ENCODE measurements at regions not wholly inside any gene's neighbourhood (a gene's known extent, or its start where the extent isn't known, plus 50 kb on each side); places are given as distances from the start of the nearest gene placed in this dataset.

DNA sequence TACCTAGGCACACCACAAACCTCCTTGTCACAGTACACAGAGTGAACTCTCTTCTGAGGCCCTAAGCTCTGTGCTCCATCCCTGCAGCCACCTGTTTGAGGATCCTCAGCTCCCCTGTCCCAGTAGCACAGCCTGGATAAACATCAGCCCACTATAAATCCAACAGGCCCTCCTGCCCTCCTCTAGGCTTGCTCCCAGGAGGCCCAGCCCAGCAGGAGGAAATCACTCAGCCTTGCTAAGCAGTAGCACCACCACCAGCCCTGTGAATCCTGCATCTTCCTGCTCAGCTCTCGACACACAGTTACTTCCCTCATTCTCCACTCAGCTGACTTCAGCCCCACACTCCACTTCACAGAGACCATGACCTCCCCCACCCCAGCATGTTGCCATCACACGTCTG is 273.9 kb downstream of the BCOR start:
- H3K36me3 ChIP-seq (ENCODE audit: control insufficient read depth, insufficient read depth, low read length), result no peaks in the 10 kb centered on the region
- H2BK120ac ChIP-seq (ENCODE audit: low read depth, low read length), result no peak overlapping the region
- no peak overlapping the region for H3K27ac ChIP-seq (ENCODE audit: low read depth, low read length)
- H2AK5ac ChIP-seq (ENCODE audit: low read length), result no peak overlapping the region
- WGBS (ENCODE audit: extremely low coverage, insufficient coverage, low lambda C conversion rate), result no CpG with 5 or more reads among the region's 2 CpGs
- DNase-seq, result no peak
- no peak overlapping the region for H3K4me3 ChIP-seq (ENCODE audit: low read length)
- H3K4ac ChIP-seq (ENCODE audit: low read depth, low read length), result no peak overlapping the region
- H2BK5ac ChIP-seq (ENCODE audit: low read length), result no peak overlapping the region
- H3K4me1 ChIP-seq (ENCODE audit: control insufficient read depth, low read depth, low read length), result no peaks in the 10 kb centered on the region
- no peak overlapping the region for H3K4me2 ChIP-seq (ENCODE audit: low read length)
- H3K79me2 ChIP-seq (ENCODE audit: control insufficient read depth, insufficient read depth, low read length), result no peaks in the 10 kb centered on the region
- no peak overlapping the region for H4K8ac ChIP-seq (ENCODE audit: low read depth, low read length)
- no peaks in the 10 kb centered on the region for H3K79me1 ChIP-seq (ENCODE audit: low read length)
- H3K18ac ChIP-seq (ENCODE audit: low read length), result no peak overlapping the region
- H2BK15ac ChIP-seq (replicated peaks; ENCODE audit: low read depth), result no peak overlapping the region
- no peaks in the 10 kb centered on the region for H3K27me3 ChIP-seq (ENCODE audit: insufficient read depth, low read length, poor library complexity)
- H3K56ac ChIP-seq (ENCODE audit: low read length), result no peak overlapping the region
- H4K5ac ChIP-seq (ENCODE audit: low read length), result no peak overlapping the region
- H3K23ac ChIP-seq (ENCODE audit: low read length), result no peak overlapping the region
- H3K9ac ChIP-seq (ENCODE audit: low read length), result no peak overlapping the region

DNA sequence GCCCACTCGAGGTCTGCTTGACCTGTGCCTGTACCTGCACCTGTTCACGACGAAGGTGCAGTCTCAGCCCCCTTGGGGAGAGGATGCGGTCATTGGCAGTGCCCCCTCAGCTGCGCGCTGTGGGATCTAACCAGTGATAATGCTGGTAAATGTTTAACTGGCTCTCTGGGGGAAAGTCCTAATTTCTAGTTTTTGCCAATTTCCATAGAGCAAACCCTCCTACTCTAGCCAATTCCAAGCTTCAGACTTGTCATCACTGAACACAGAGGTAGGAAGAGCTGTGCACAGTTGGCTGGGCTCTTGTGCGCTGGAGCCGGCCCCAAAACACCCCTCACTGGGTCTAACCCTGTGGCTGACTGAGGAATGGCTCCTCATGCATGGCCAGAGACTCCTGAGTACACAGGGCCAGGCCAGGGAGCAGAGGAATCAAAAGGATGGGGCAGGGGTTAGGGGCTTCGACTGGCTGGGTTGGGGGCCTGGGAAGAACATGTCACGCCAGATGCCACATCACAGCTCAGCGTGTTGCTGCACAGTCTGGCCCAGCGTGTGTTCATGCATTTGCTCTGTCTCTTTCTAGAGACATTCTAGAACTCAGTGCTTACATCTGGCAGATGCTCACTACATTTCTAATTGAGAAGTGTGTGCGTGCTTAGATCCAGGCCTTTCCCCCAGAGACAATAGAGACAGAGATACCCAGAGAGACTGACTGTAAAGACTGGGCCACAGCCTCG is 270.8 kb downstream of the BCOR start:
- Histone ChIP-seq H3K27ac (ENCODE audit: low read depth, low read length) (no peak overlapping the region), H3K27me3 (ENCODE audit: insufficient read depth, low read length, poor library complexity) (no peaks in the 10 kb centered on the region), H3K79me2 (ENCODE audit: control insufficient read depth, insufficient read depth, low read length) (no peaks in the 10 kb centered on the region), H2AK5ac (ENCODE audit: low read length) (no peak overlapping the region), H3K56ac (ENCODE audit: low read length) (no peak overlapping the region), H3K4ac (ENCODE audit: low read depth, low read length) (no peak overlapping the region), H4K8ac (ENCODE audit: low read depth, low read length) (no peak overlapping the region), H3K36me3 (ENCODE audit: control insufficient read depth, insufficient read depth, low read length) (no peaks in the 10 kb centered on the region), H4K5ac (ENCODE audit: low read length) (no peak overlapping the region), H2BK15ac (replicated peaks; ENCODE audit: low read depth) (no peak overlapping the region), H3K23ac (ENCODE audit: low read length) (no peak overlapping the region), H2BK5ac (ENCODE audit: low read length) (no peak overlapping the region), H3K79me1 (ENCODE audit: low read length) (no peaks in the 10 kb centered on the region), H3K9ac (ENCODE audit: low read length) (no peak overlapping the region), H3K4me2 (ENCODE audit: low read length) (no peak overlapping the region), H2BK120ac (ENCODE audit: low read depth, low read length) (no peak overlapping the region), H3K4me1 (ENCODE audit: control insufficient read depth, low read depth, low read length) (no peaks in the 10 kb centered on the region), H3K4me3 (ENCODE audit: low read length) (no peak overlapping the region), H3K18ac (ENCODE audit: low read length) (no peak overlapping the region)
- no CpG with 5 or more reads among the region's 14 CpGs for WGBS (ENCODE audit: extremely low coverage, insufficient coverage, low lambda C conversion rate)
- no peak for DNase-seq

DNA sequence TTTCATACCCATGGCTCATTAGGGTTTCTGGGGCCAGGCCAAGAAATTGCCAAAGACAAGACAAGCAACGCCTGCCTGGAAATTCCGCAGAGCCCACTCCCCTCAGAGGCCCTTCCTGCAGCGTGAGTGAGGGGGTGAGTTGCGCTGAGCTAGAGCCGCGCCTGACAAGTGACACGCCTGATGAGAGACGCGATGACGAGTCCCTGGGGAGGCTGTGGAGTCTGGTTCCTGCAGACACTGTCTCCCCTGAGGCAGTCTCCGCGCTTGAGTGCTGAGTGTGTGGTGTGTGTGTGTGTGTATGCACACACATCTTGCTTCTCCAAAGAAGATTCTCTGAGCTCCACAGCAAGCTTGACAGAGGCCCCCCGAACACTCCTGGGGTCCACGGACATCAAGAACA is 269.8 kb downstream of the BCOR start:
- Histone ChIP-seq H3K56ac (ENCODE audit: low read length) (no peak overlapping the region), H3K4ac (ENCODE audit: low read depth, low read length) (no peak overlapping the region), H4K8ac (ENCODE audit: low read depth, low read length) (no peak overlapping the region), H3K9ac (ENCODE audit: low read length) (no peak overlapping the region), H3K36me3 (ENCODE audit: control insufficient read depth, insufficient read depth, low read length) (no peaks in the 10 kb centered on the region), H3K27me3 (ENCODE audit: insufficient read depth, low read length, poor library complexity) (no peaks in the 10 kb centered on the region), H3K79me1 (ENCODE audit: low read length) (no peaks in the 10 kb centered on the region), H2AK5ac (ENCODE audit: low read length) (no peak overlapping the region), H3K27ac (ENCODE audit: low read depth, low read length) (no peak overlapping the region), H3K4me2 (ENCODE audit: low read length) (no peak overlapping the region), H3K4me1 (ENCODE audit: control insufficient read depth, low read depth, low read length) (no peaks in the 10 kb centered on the region), H3K4me3 (ENCODE audit: low read length) (no peak overlapping the region), H3K18ac (ENCODE audit: low read length) (no peak overlapping the region), H3K23ac (ENCODE audit: low read length) (no peak overlapping the region), H2BK5ac (ENCODE audit: low read length) (no peak overlapping the region), H4K5ac (ENCODE audit: low read length) (no peak overlapping the region), H2BK15ac (replicated peaks; ENCODE audit: low read depth) (no peak overlapping the region), H2BK120ac (ENCODE audit: low read depth, low read length) (no peak overlapping the region), H3K79me2 (ENCODE audit: control insufficient read depth, insufficient read depth, low read length) (no peaks in the 10 kb centered on the region)
- no CpG with 5 or more reads among the region's 14 CpGs for WGBS (ENCODE audit: extremely low coverage, insufficient coverage, low lambda C conversion rate)
- no peak for DNase-seq

DNA sequence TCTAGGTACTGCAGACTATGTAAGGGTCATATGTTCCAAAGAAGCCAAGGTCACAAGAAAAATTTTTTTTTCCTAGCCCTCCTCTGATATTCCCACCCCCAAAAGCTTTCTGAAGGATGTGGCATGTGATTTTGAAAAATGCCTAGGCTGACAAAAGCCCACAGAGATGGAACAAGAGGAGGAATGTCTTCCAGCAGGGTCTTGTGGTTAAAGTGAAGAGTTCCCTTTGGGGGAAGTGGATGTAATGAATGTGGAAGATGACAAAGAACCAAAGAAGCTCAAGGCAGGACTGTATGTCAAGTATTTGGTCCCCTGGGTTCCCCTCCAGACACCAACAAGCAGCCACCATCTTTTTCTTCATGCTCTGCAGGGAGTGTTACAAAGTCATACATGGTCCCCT is 268.8 kb downstream of the BCOR start:
- H3K79me1 ChIP-seq (ENCODE audit: low read length), result no peaks in the 10 kb centered on the region
- no peak overlapping the region for H2BK5ac ChIP-seq (ENCODE audit: low read length)
- H3K56ac ChIP-seq (ENCODE audit: low read length), result no peak overlapping the region
- H3K18ac ChIP-seq (ENCODE audit: low read length), result no peak overlapping the region
- H3K4ac ChIP-seq (ENCODE audit: low read depth, low read length), result no peak overlapping the region
- no peak overlapping the region for H4K8ac ChIP-seq (ENCODE audit: low read depth, low read length)
- H2BK120ac ChIP-seq (ENCODE audit: low read depth, low read length), result no peak overlapping the region
- no peak overlapping the region for H3K27ac ChIP-seq (ENCODE audit: low read depth, low read length)
- H3K23ac ChIP-seq (ENCODE audit: low read length), result no peak overlapping the region
- no peak overlapping the region for H2AK5ac ChIP-seq (ENCODE audit: low read length)
- no peaks in the 10 kb centered on the region for H3K79me2 ChIP-seq (ENCODE audit: control insufficient read depth, insufficient read depth, low read length)
- no peaks in the 10 kb centered on the region for H3K27me3 ChIP-seq (ENCODE audit: insufficient read depth, low read length, poor library complexity)
- H3K4me3 ChIP-seq (ENCODE audit: low read length), result no peak overlapping the region
- no peak overlapping the region for H4K5ac ChIP-seq (ENCODE audit: low read length)
- no peaks in the 10 kb centered on the region for H3K36me3 ChIP-seq (ENCODE audit: control insufficient read depth, insufficient read depth, low read length)
- no peaks in the 10 kb centered on the region for H3K4me1 ChIP-seq (ENCODE audit: control insufficient read depth, low read depth, low read length)
- no peak overlapping the region for H3K4me2 ChIP-seq (ENCODE audit: low read length)
- DNase-seq, result no peak
- H2BK15ac ChIP-seq (replicated peaks; ENCODE audit: low read depth), result no peak overlapping the region
- H3K9ac ChIP-seq (ENCODE audit: low read length), result no peak overlapping the region

DNA sequence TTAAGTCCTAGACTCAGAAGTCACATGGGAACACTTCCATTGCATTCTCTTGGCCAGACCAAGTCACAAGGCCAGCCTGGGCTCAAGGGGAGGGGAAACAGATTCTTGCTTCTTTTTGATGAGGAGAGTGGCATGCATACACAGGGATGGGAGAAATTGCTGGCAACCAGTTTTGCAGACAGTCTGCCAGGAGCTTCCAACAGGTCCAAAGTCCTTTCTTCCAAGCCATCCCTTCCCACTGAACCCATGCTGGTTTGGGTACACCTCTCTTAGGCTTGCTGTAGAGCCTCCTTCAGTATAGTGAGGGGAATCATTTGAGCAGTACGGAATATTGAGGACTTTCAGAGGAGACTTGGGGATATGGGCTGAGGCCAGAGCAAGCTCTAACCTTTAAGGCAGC is 267.8 kb downstream of the BCOR start:
- Histone ChIP-seq H3K27me3 (ENCODE audit: insufficient read depth, low read length, poor library complexity) (no peaks in the 10 kb centered on the region), H3K56ac (ENCODE audit: low read length) (no peak overlapping the region), H2BK120ac (ENCODE audit: low read depth, low read length) (no peak overlapping the region), H4K8ac (ENCODE audit: low read depth, low read length) (no peak overlapping the region), H3K79me2 (ENCODE audit: control insufficient read depth, insufficient read depth, low read length) (no peaks in the 10 kb centered on the region), H3K36me3 (ENCODE audit: control insufficient read depth, insufficient read depth, low read length) (no peaks in the 10 kb centered on the region), H3K9ac (ENCODE audit: low read length) (no peak overlapping the region), H3K4me3 (ENCODE audit: low read length) (no peak overlapping the region), H3K4me1 (ENCODE audit: control insufficient read depth, low read depth, low read length) (no peaks in the 10 kb centered on the region), H3K18ac (ENCODE audit: low read length) (no peak overlapping the region), H2BK5ac (ENCODE audit: low read length) (no peak overlapping the region), H2BK15ac (replicated peaks; ENCODE audit: low read depth) (no peak overlapping the region), H3K4ac (ENCODE audit: low read depth, low read length) (no peak overlapping the region), H2AK5ac (ENCODE audit: low read length) (no peak overlapping the region), H3K4me2 (ENCODE audit: low read length) (no peak overlapping the region), H3K79me1 (ENCODE audit: low read length) (no peaks in the 10 kb centered on the region), H3K27ac (ENCODE audit: low read depth, low read length) (no peak overlapping the region), H3K23ac (ENCODE audit: low read length) (no peak overlapping the region), H4K5ac (ENCODE audit: low read length) (no peak overlapping the region)
- WGBS (ENCODE audit: extremely low coverage, insufficient coverage, low lambda C conversion rate), result no CpG with 5 or more reads among the region's 1 CpG
- DNase-seq, result no peak

DNA sequence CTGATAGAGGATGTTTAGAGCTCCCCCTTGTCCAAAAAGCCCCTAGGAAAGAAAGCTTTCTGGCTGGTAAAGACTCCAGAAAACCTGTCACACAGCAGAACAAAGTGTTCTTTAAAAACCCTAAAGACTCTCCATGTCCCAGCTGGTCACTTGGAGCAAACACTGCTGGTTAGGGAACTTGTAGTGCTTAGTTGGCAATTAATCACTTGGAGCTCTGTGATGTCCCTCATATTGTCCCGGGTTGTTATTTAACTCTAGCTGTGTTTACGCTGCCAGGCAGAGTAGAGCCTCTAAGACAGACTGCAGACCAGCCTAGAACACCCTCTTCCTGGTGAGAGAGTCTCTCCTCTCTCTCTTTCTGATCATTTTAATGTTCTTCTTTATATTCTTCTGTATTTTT is 267.3 kb downstream of the BCOR start:
- no peak for DNase-seq
- no peak overlapping the region for H4K8ac ChIP-seq (ENCODE audit: low read depth, low read length)
- no peak overlapping the region for H2BK5ac ChIP-seq (ENCODE audit: low read length)
- H3K4me2 ChIP-seq (ENCODE audit: low read length), result no peak overlapping the region
- H3K36me3 ChIP-seq (ENCODE audit: control insufficient read depth, insufficient read depth, low read length), result no peaks in the 10 kb centered on the region
- no peak overlapping the region for H3K9ac ChIP-seq (ENCODE audit: low read length)
- H3K18ac ChIP-seq (ENCODE audit: low read length), result no peak overlapping the region
- no peaks in the 10 kb centered on the region for H3K27me3 ChIP-seq (ENCODE audit: insufficient read depth, low read length, poor library complexity)
- H2BK120ac ChIP-seq (ENCODE audit: low read depth, low read length), result no peak overlapping the region
- H3K23ac ChIP-seq (ENCODE audit: low read length), result no peak overlapping the region
- WGBS (ENCODE audit: extremely low coverage, insufficient coverage, low lambda C conversion rate), result no CpG with 5 or more reads among the region's 2 CpGs
- no peak overlapping the region for H2AK5ac ChIP-seq (ENCODE audit: low read length)
- H3K4ac ChIP-seq (ENCODE audit: low read depth, low read length), result no peak overlapping the region
- H4K5ac ChIP-seq (ENCODE audit: low read length), result no peak overlapping the region
- no peaks in the 10 kb centered on the region for H3K79me2 ChIP-seq (ENCODE audit: control insufficient read depth, insufficient read depth, low read length)
- H3K4me1 ChIP-seq (ENCODE audit: control insufficient read depth, low read depth, low read length), result no peaks in the 10 kb centered on the region
- H3K56ac ChIP-seq (ENCODE audit: low read length), result no peak overlapping the region
- H3K4me3 ChIP-seq (ENCODE audit: low read length), result no peak overlapping the region
- no peaks in the 10 kb centered on the region for H3K79me1 ChIP-seq (ENCODE audit: low read length)
- no peak overlapping the region for H2BK15ac ChIP-seq (replicated peaks; ENCODE audit: low read depth)
- no peak overlapping the region for H3K27ac ChIP-seq (ENCODE audit: low read depth, low read length)
